Stimulated activated effector memory CD8-positive, alpha-beta T cell treated with anti-CD3 and anti-CD28 coated beads, Interleukin-12 subunit alpha, Interleukin-12 subunit beta, amount 100 ng/mL, for 72 hours (primary cell): ENCODE measurements at regions not wholly inside any gene's neighbourhood (a gene's known extent, or its start where the extent isn't known, plus 50 kb on each side); places are given as distances from the start of the nearest gene placed in this dataset.

Source experiments
- ATAC-seq: fragments of 150-1000 bp; cut with Tn5 transposase; 2 replicates; pipeline ENCODE4 v1.10.0; 2021
- DNase-seq, 2 donors: peaks; one replicate each; pipeline ENCODE4 v3.0.0; 2021 to 2022; ENCODE audit warnings: low spot score in 2 of 2
- H3K27ac Mint-ChIP-seq: one replicate; pipeline ENCODE4 v1.8.0; 2022; ENCODE audit warnings: mild to moderate bottlenecking, mixed read lengths
- H3K36me3 Mint-ChIP-seq: one replicate; pipeline ENCODE4 v1.8.0; 2022; ENCODE audit warnings: mild to moderate bottlenecking, mixed read lengths
- H3K4me1 Mint-ChIP-seq: one replicate; pipeline ENCODE4 v1.8.0; 2022; ENCODE audit warnings: mixed read lengths
- H3K4me3 Mint-ChIP-seq: one replicate; pipeline ENCODE4 v1.8.0; 2022; ENCODE audit warnings: mild to moderate bottlenecking, mixed read lengths
- H3K9me3 Mint-ChIP-seq: one replicate; pipeline ENCODE4 v1.8.0; 2022; ENCODE audit warnings: mixed read lengths

- no peaks in the 10 kb centered on the region for H3K9me3 Mint-ChIP-seq
- no peak overlapping the region for H3K27ac Mint-ChIP-seq
- H3K4me1 Mint-ChIP-seq = no peaks in the 10 kb centered on the region
- no peaks in the 10 kb centered on the region for H3K36me3 Mint-ChIP-seq
- DNase-seq (no peak), ATAC-seq (no peak)
- H3K4me3 Mint-ChIP-seq = no peak overlapping the region
These were observed 67.7 kb upstream of the JCAD start for GRCh38 chr10:30127120-30127541.

GRCh38 chr10:30125496-30125895 is 66.1 kb upstream of the JCAD start:
- H3K4me1 Mint-ChIP-seq = no peaks in the 10 kb centered on the region
- no peaks in the 10 kb centered on the region for H3K36me3 Mint-ChIP-seq
- H3K4me3 Mint-ChIP-seq = no peak overlapping the region
- DNase-seq (no peak), ATAC-seq (no peak)
- no peaks in the 10 kb centered on the region for H3K9me3 Mint-ChIP-seq
- no peak overlapping the region for H3K27ac Mint-ChIP-seq

GRCh38 chr10:30124704-30125103 is 65.3 kb upstream of the JCAD start:
- H3K4me1 Mint-ChIP-seq = no peaks in the 10 kb centered on the region
- H3K36me3 Mint-ChIP-seq = no peaks in the 10 kb centered on the region
- ATAC-seq (no peak), DNase-seq (no peak)
- no peak overlapping the region for H3K27ac Mint-ChIP-seq
- no peak overlapping the region for H3K4me3 Mint-ChIP-seq
- H3K9me3 Mint-ChIP-seq = no peaks in the 10 kb centered on the region

- DNase-seq = no peak
- no peaks in the 10 kb centered on the region for H3K9me3 Mint-ChIP-seq
- H3K36me3 Mint-ChIP-seq = no peaks in the 10 kb centered on the region
- H3K27ac Mint-ChIP-seq = no peak overlapping the region
- no peaks in the 10 kb centered on the region for H3K4me1 Mint-ChIP-seq
- ATAC-seq = no peak
- no peak overlapping the region for H3K4me3 Mint-ChIP-seq
These were observed 62.0 kb upstream of the JCAD start for GRCh38 chr10:30121401-30121800.

GRCh38 chr10:30118590-30118989 is 59.2 kb upstream of the JCAD start:
- Mint-ChIP-seq H3K9me3 (no peaks in the 10 kb centered on the region), H3K4me1 (no peaks in the 10 kb centered on the region), H3K4me3 (no peak overlapping the region), H3K27ac (no peak overlapping the region), H3K36me3 (no peaks in the 10 kb centered on the region)
- ATAC-seq (no peak), DNase-seq (no peak)

GRCh38 chr10:30117812-30118501 is 58.6 kb upstream of the JCAD start:
- H3K4me3 Mint-ChIP-seq = no peak overlapping the region
- no peak for DNase-seq
- ATAC-seq = no peak
- H3K4me1 Mint-ChIP-seq = no peaks in the 10 kb centered on the region
- H3K9me3 Mint-ChIP-seq = no peaks in the 10 kb centered on the region
- H3K36me3 Mint-ChIP-seq = no peaks in the 10 kb centered on the region
- no peak overlapping the region for H3K27ac Mint-ChIP-seq

- DNase-seq (no peak), ATAC-seq (no peak)
- H3K4me1 Mint-ChIP-seq = no peaks in the 10 kb centered on the region
- H3K9me3 Mint-ChIP-seq = no peaks in the 10 kb centered on the region
- no peak overlapping the region for H3K4me3 Mint-ChIP-seq
- no peaks in the 10 kb centered on the region for H3K36me3 Mint-ChIP-seq
- H3K27ac Mint-ChIP-seq = no peak overlapping the region
These were observed 56.7 kb upstream of the JCAD start for GRCh38 chr10:30116041-30116491.

GRCh38 chr10:30115626-30115940 is 56.2 kb upstream of the JCAD start:
- DNase-seq = no peak
- no peak for ATAC-seq
- no peaks in the 10 kb centered on the region for H3K36me3 Mint-ChIP-seq
- H3K27ac Mint-ChIP-seq = no peak overlapping the region
- no peaks in the 10 kb centered on the region for H3K4me1 Mint-ChIP-seq
- H3K4me3 Mint-ChIP-seq = no peak overlapping the region
- H3K9me3 Mint-ChIP-seq = no peaks in the 10 kb centered on the region

- Mint-ChIP-seq H3K4me3 (no peak overlapping the region), H3K27ac (no peak overlapping the region), H3K9me3 (no peaks in the 10 kb centered on the region), H3K4me1 (no peaks in the 10 kb centered on the region), H3K36me3 (no peaks in the 10 kb centered on the region)
- no peak for DNase-seq
- no peak for ATAC-seq
These were observed 55.7 kb upstream of the JCAD start for GRCh38 chr10:30114881-30115625.

- H3K27ac Mint-ChIP-seq = no peak overlapping the region
- DNase-seq (no peak), ATAC-seq (no peak)
- H3K4me1 Mint-ChIP-seq = no peaks in the 10 kb centered on the region
- no peak overlapping the region for H3K4me3 Mint-ChIP-seq
- no peaks in the 10 kb centered on the region for H3K9me3 Mint-ChIP-seq
- no peaks in the 10 kb centered on the region for H3K36me3 Mint-ChIP-seq
These were observed 55.0 kb upstream of the JCAD start for GRCh38 chr10:30114401-30114800.

GRCh38 chr10:30111340-30112022 is 52.1 kb upstream of the JCAD start:
- no peaks in the 10 kb centered on the region for H3K9me3 Mint-ChIP-seq
- H3K4me3 Mint-ChIP-seq = no peak overlapping the region
- no peaks in the 10 kb centered on the region for H3K36me3 Mint-ChIP-seq
- no peaks in the 10 kb centered on the region for H3K4me1 Mint-ChIP-seq
- no peak overlapping the region for H3K27ac Mint-ChIP-seq
- DNase-seq = no peak
- ATAC-seq = no peak
